ENCODE measurements at regions not wholly inside any gene's neighbourhood (a gene's known extent, or its start where the extent isn't known, plus 50 kb on each side); places are given as distances from the start of the nearest gene placed in this dataset.

- no peak for DNase-seq
- Histone ChIP-seq H2AFZ (ENCODE audit: low read length) (no peak overlapping the region), H3F3A (ENCODE audit: insufficient read depth, low read length) (no peaks in the 10 kb centered on the region), H3K9me2 (replicated peaks; ENCODE audit: insufficient read depth, low read length) (no peaks in the 10 kb centered on the region), H4K20me1 (ENCODE audit: insufficient read depth, low read length) (no peaks in the 10 kb centered on the region), H3K27me3 (replicated peaks; ENCODE audit: insufficient read depth, low read length) (no peaks in the 10 kb centered on the region), H3K36me3 (replicated peaks; ENCODE audit: insufficient read depth, low read length) (no peaks in the 10 kb centered on the region), H3K27ac (ENCODE audit: low read length) (no peak overlapping the region), H3K79me2 (ENCODE audit: low read length) (no peaks in the 10 kb centered on the region), H3K4me1 (ENCODE audit: low read length) (no peaks in the 10 kb centered on the region), H3K9me3 (replicated peaks; ENCODE audit: insufficient read depth, low read length) (no peaks in the 10 kb centered on the region), H3K4me3 (ENCODE audit: low read length) (no peak overlapping the region), H3K9ac (ENCODE audit: low read length) (no peak overlapping the region), H3K4me2 (ENCODE audit: low read depth, low read length) (no peak overlapping the region)
- TF ChIP-seq CTCF (IDR thresholded peaks at IDR 0.05; ENCODE audit: low read length) (no peak), EZH2phosphoT487 (IDR thresholded peaks at IDR 0.05; ENCODE audit: low read length) (no peak), EZH2 (optimal IDR thresholded peaks at IDR 0.05; ENCODE audit: low read depth, low read length) (no peak)
These were observed 123.3 kb downstream of the CCER1 start for GRCh38 chr12:90831712-90832111.

GRCh38 chr12:90829044-90829443 lies 125.9 kb downstream of the CCER1 start:
- H3K36me3 ChIP-seq (replicated peaks; ENCODE audit: insufficient read depth, low read length) = no peaks in the 10 kb centered on the region
- TF ChIP-seq EZH2phosphoT487 (IDR thresholded peaks at IDR 0.05; ENCODE audit: low read length) = no peak
- no peak for TF ChIP-seq EZH2 (optimal IDR thresholded peaks at IDR 0.05; ENCODE audit: low read depth, low read length)
- no peak for TF ChIP-seq CTCF (IDR thresholded peaks at IDR 0.05; ENCODE audit: low read length)
- no peak overlapping the region for H3K27ac ChIP-seq (ENCODE audit: low read length)
- no peak overlapping the region for H3K9ac ChIP-seq (ENCODE audit: low read length)
- no peaks in the 10 kb centered on the region for H3K79me2 ChIP-seq (ENCODE audit: low read length)
- DNase-seq = no peak
- no peaks in the 10 kb centered on the region for H3K4me1 ChIP-seq (ENCODE audit: low read length)
- H3K9me3 ChIP-seq (replicated peaks; ENCODE audit: insufficient read depth, low read length) = no peaks in the 10 kb centered on the region
- no peak overlapping the region for H2AFZ ChIP-seq (ENCODE audit: low read length)
- H3K27me3 ChIP-seq (replicated peaks; ENCODE audit: insufficient read depth, low read length) = no peaks in the 10 kb centered on the region
- no peaks in the 10 kb centered on the region for H4K20me1 ChIP-seq (ENCODE audit: insufficient read depth, low read length)
- no peak overlapping the region for H3K4me3 ChIP-seq (ENCODE audit: low read length)
- no peak overlapping the region for H3K4me2 ChIP-seq (ENCODE audit: low read depth, low read length)
- no peaks in the 10 kb centered on the region for H3K9me2 ChIP-seq (replicated peaks; ENCODE audit: insufficient read depth, low read length)
- H3F3A ChIP-seq (ENCODE audit: insufficient read depth, low read length) = no peaks in the 10 kb centered on the region

GRCh38 chr12:90828621-90829020 lies 126.4 kb downstream of the CCER1 start:
- H3K27ac ChIP-seq (ENCODE audit: low read length) = no peak overlapping the region

More at GRCh38 chr12:90828621-90829020, 126.4 kb downstream of the CCER1 start:
- no peak overlapping the region for H3K9ac ChIP-seq (ENCODE audit: low read length)
- no peak overlapping the region for H3K4me2 ChIP-seq (ENCODE audit: low read depth, low read length)
- no peaks in the 10 kb centered on the region for H3K4me1 ChIP-seq (ENCODE audit: low read length)
- no peaks in the 10 kb centered on the region for H3K9me2 ChIP-seq (replicated peaks; ENCODE audit: insufficient read depth, low read length)
- H3K27me3 ChIP-seq (replicated peaks; ENCODE audit: insufficient read depth, low read length) = no peaks in the 10 kb centered on the region
- H3K79me2 ChIP-seq (ENCODE audit: low read length) = no peaks in the 10 kb centered on the region
- no peak overlapping the region for H3K4me3 ChIP-seq (ENCODE audit: low read length)
- no peaks in the 10 kb centered on the region for H3K36me3 ChIP-seq (replicated peaks; ENCODE audit: insufficient read depth, low read length)
- H2AFZ ChIP-seq (ENCODE audit: low read length) = no peak overlapping the region
- TF ChIP-seq CTCF (IDR thresholded peaks at IDR 0.05; ENCODE audit: low read length) (no peak), EZH2phosphoT487 (IDR thresholded peaks at IDR 0.05; ENCODE audit: low read length) (no peak)
- no peak for DNase-seq
- H4K20me1 ChIP-seq (ENCODE audit: insufficient read depth, low read length) = no peaks in the 10 kb centered on the region
- no peaks in the 10 kb centered on the region for H3K9me3 ChIP-seq (replicated peaks; ENCODE audit: insufficient read depth, low read length)
- no peaks in the 10 kb centered on the region for H3F3A ChIP-seq (ENCODE audit: insufficient read depth, low read length)
